GM12892 (cell line): ENCODE measurements at regions not wholly inside any gene's neighbourhood (a gene's known extent, or its start where the extent isn't known, plus 50 kb on each side); places are given as distances from the start of the nearest gene placed in this dataset.
"Not testable (repeated sequence)": the region's sequence is repeated elsewhere in the genome, so short reads cannot be mapped to it uniquely, and the experiment has no call there.

Experiments used
- DNase-seq: peaks from one replicate; pipeline ENCODE4 v3.0.0; 2011; ENCODE audit not compliant: insufficient read length
- FAIRE-seq: peaks from 2 replicates; lab custom pipeline; 2011; peaks lifted over from hg19 to GRCh38; lab: Jason Lieb, UNC
- POLR2A ChIP-seq: IDR thresholded peaks from 2 replicates; pipeline ENCODE4 v1.6.1; 2011; ENCODE audit warnings: low read depth, low read length, control low read depth
- POLR2AphosphoS5 ChIP-seq: IDR thresholded peaks from 2 replicates; pipeline ENCODE4 v1.6.1; 2011; ENCODE audit warnings: low read depth, low read length, control low read depth
- TAF1 ChIP-seq: IDR thresholded peaks from 2 replicates; pipeline ENCODE4 v1.6.1; 2011; ENCODE audit warnings: low read depth, mild to moderate bottlenecking, control low read depth, low read length, borderline replicate concordance

- no peak for FAIRE-seq
- no peak for TF ChIP-seq TAF1
- TF ChIP-seq POLR2AphosphoS5: no peak
- TF ChIP-seq POLR2A: no peak
- DNase-seq: no peak
Measured at GRCh38 chr5:82591021-82591515, 312.9 kb upstream of the RPS23 start.

GRCh38 chr5:82590112-82590511, 312.0 kb upstream of the RPS23 start:
- TF ChIP-seq POLR2A (no peak), POLR2AphosphoS5 (no peak), TAF1 (no peak)
- FAIRE-seq (no peak), DNase-seq (no peak)

- TF ChIP-seq TAF1 (no peak), POLR2A (no peak)
- DNase-seq (no peak), FAIRE-seq (no peak)
Measured at GRCh38 chr5:82586661-82587310, 308.6 kb upstream of the RPS23 start.

GRCh38 chr5:82586181-82586580, 308.0 kb upstream of the RPS23 start:
- FAIRE-seq (no peak), DNase-seq (no peak)
- TF ChIP-seq POLR2AphosphoS5: no peak
- no peak for TF ChIP-seq TAF1
- no peak for TF ChIP-seq POLR2A

- TF ChIP-seq TAF1 (no peak), POLR2AphosphoS5 (no peak), POLR2A (no peak)
- no peak for FAIRE-seq
- no peak for DNase-seq
Measured at GRCh38 chr5:82584631-82585030, 306.5 kb upstream of the RPS23 start.

GRCh38 chr5:82583331-82583730, 305.2 kb upstream of the RPS23 start:
- not testable (repeated sequence) for FAIRE-seq, DNase-seq

- TF ChIP-seq TAF1 (no peak), POLR2AphosphoS5 (no peak), POLR2A (no peak)
- FAIRE-seq (no peak), DNase-seq (no peak)
Measured at GRCh38 chr5:82564963-82565362, 286.8 kb upstream of the RPS23 start.

- no peak for TF ChIP-seq TAF1
- no peak for TF ChIP-seq POLR2A
- no peak for TF ChIP-seq POLR2AphosphoS5
- FAIRE-seq (no peak), DNase-seq (no peak)
Measured at GRCh38 chr5:82563745-82564144, 285.6 kb upstream of the RPS23 start.

GRCh38 chr5:82562696-82563240, 284.6 kb upstream of the RPS23 start:
- FAIRE-seq: no peak
- TF ChIP-seq TAF1 (no peak), POLR2A (no peak), POLR2AphosphoS5 (no peak)
- DNase-seq: no peak

- FAIRE-seq (no peak), DNase-seq (no peak)
- TF ChIP-seq POLR2AphosphoS5 (no peak), POLR2A (no peak)
Measured at GRCh38 chr5:82561797-82562196, 283.6 kb upstream of the RPS23 start.

GRCh38 chr5:82560969-82561368, 282.8 kb upstream of the RPS23 start:
- DNase-seq: no peak
- FAIRE-seq: no peak
- TF ChIP-seq POLR2AphosphoS5 (no peak), POLR2A (no peak), TAF1 (no peak)

- TF ChIP-seq POLR2AphosphoS5 (no peak), TAF1 (no peak), POLR2A (no peak)
- DNase-seq (no peak), FAIRE-seq (no peak)
Measured at GRCh38 chr5:82560561-82560960, 282.4 kb upstream of the RPS23 start.

- no peak for DNase-seq
- TF ChIP-seq TAF1: no peak
- TF ChIP-seq POLR2A: no peak
- TF ChIP-seq POLR2AphosphoS5: no peak
- no peak for FAIRE-seq
Measured at GRCh38 chr5:82551840-82552385, 273.8 kb upstream of the RPS23 start.
